ENCODE measurements at regions not wholly inside any gene's neighbourhood (a gene's known extent, or its start where the extent isn't known, plus 50 kb on each side); places are given as distances from the start of the nearest gene placed in this dataset.
A peak's percentile ranks its signal among the peaks of the same experiment; 100 is the strongest.
"Not testable (repeated sequence)": the region's sequence is repeated elsewhere in the genome, so short reads cannot be mapped to it uniquely, and the experiment has no call there.

GRCh38 chr2:220373878-220374277, 746.4 kb downstream of the SLC4A3 start:
- TF ChIP-seq CTCF (IDR thresholded peaks at IDR 0.05; ENCODE audit: low read depth, low read length, missing control alignments): no peak
- in situ Hi-C loops (cut with HindIII; ENCODE audit: low pct_ligation_motif_present, low sequenced_read_pairs): no loop called here
- H3K27me3 ChIP-seq (replicated peaks): no peaks in the 10 kb centered on the region
- no peak overlapping the region for H3K4me3 ChIP-seq (ENCODE audit: low read depth, low read length)
- H3K27ac ChIP-seq: no peak overlapping the region
- DNase-seq: peak; percentile 30
- H3K36me3 ChIP-seq (replicated peaks): no peaks in the 10 kb centered on the region

GRCh38 chr2:220374282-220374681, 746.9 kb downstream of the SLC4A3 start:
- no peak for DNase-seq
- no peaks in the 10 kb centered on the region for H3K36me3 ChIP-seq (replicated peaks)
- no peaks in the 10 kb centered on the region for H3K27me3 ChIP-seq (replicated peaks)
- in situ Hi-C loops (cut with HindIII; ENCODE audit: low pct_ligation_motif_present, low sequenced_read_pairs): no loop called here
- no peak for TF ChIP-seq CTCF (IDR thresholded peaks at IDR 0.05; ENCODE audit: low read depth, low read length, missing control alignments)
- H3K4me3 ChIP-seq (ENCODE audit: low read depth, low read length): no peak overlapping the region
- H3K27ac ChIP-seq: no peak overlapping the region

- Histone ChIP-seq H3K27me3 (replicated peaks) (no peaks in the 10 kb centered on the region), H3K36me3 (replicated peaks) (no peaks in the 10 kb centered on the region), H3K4me3 (ENCODE audit: low read depth, low read length) (no peak overlapping the region), H3K27ac (no peak overlapping the region)
- DNase-seq: no peak
- in situ Hi-C loops (cut with HindIII; ENCODE audit: low pct_ligation_motif_present, low sequenced_read_pairs): no loop called here
- no peak for TF ChIP-seq CTCF (IDR thresholded peaks at IDR 0.05; ENCODE audit: low read depth, low read length, missing control alignments)
Measured at GRCh38 chr2:220377482-220378155, 750.2 kb downstream of the SLC4A3 start.

- H3K36me3 ChIP-seq (replicated peaks); DNase-seq; H3K27me3 ChIP-seq (replicated peaks); H3K4me3 ChIP-seq (ENCODE audit: low read depth, low read length); H3K27ac ChIP-seq; in situ Hi-C loops (cut with HindIII; ENCODE audit: low pct_ligation_motif_present, low sequenced_read_pairs): not testable (repeated sequence)
Measured at GRCh38 chr2:220387758-220388157, 760.3 kb downstream of the SLC4A3 start.

- no peaks in the 10 kb centered on the region for H3K36me3 ChIP-seq (replicated peaks)
- H3K4me3 ChIP-seq (ENCODE audit: low read depth, low read length): no peak overlapping the region
- no peaks in the 10 kb centered on the region for H3K27me3 ChIP-seq (replicated peaks)
- no peak for TF ChIP-seq CTCF (IDR thresholded peaks at IDR 0.05; ENCODE audit: low read depth, low read length, missing control alignments)
- no peak overlapping the region for H3K27ac ChIP-seq
- in situ Hi-C loops (cut with HindIII; ENCODE audit: low pct_ligation_motif_present, low sequenced_read_pairs): no loop called here
- DNase-seq: no peak
Measured at GRCh38 chr2:220393711-220394110, 766.3 kb downstream of the SLC4A3 start.

GRCh38 chr2:220394433-220394832, 767.0 kb downstream of the SLC4A3 start:
- H3K27ac ChIP-seq: no peak overlapping the region
- H3K4me3 ChIP-seq (ENCODE audit: low read depth, low read length): no peak overlapping the region
- TF ChIP-seq CTCF (IDR thresholded peaks at IDR 0.05; ENCODE audit: low read depth, low read length, missing control alignments): no peak
- no peaks in the 10 kb centered on the region for H3K27me3 ChIP-seq (replicated peaks)
- H3K36me3 ChIP-seq (replicated peaks): no peaks in the 10 kb centered on the region
- peak; percentile 43 for DNase-seq
- in situ Hi-C loops (cut with HindIII; ENCODE audit: low pct_ligation_motif_present, low sequenced_read_pairs): no loop called here
